Lower leg skin (tissue), 4 donors: ENCODE measurements at regions not wholly inside any gene's neighbourhood (a gene's known extent, or its start where the extent isn't known, plus 50 kb on each side); places are given as distances from the start of the nearest gene placed in this dataset.

ENCODE experiments used
- DNase-seq, 2 donors: peaks; one replicate each; pipeline ENCODE4 v3.0.0-alpha.2; 2019; ENCODE audit warnings: low spot score in 2 of 2
- H3K4me3 ChIP-seq: fragments of 200-600 bp; sonication (generic); 2 replicates; pipeline ENCODE4 v1.5.1; 2017; ENCODE audit warnings: mild to moderate bottlenecking, low read depth; ENCODE audit not compliant: poor library complexity, severe bottlenecking
- CTCF ChIP-seq, 3 donors: fragments of 450-650 bp; IDR thresholded peaks; one replicate each; pipeline ENCODE4 v1.5.1; 2016; ENCODE audit warnings: antibody characterized with exemption in 3 of 3, mild to moderate bottlenecking in 3 of 3, moderate library complexity in 2 of 3
- POLR2A ChIP-seq, 2 donors: fragments of 450-650 bp; IDR thresholded peaks; one replicate each; pipeline ENCODE4 v1.6.1; 2016 to 2017; ENCODE audit warnings: antibody characterized with exemption in 2 of 2, mild to moderate bottlenecking in 1 of 2, moderate library complexity in 1 of 2
- WGBS, 2 donors: methylation state at CpG; one replicate each; pipeline ENCODE4 v1.1.5; 2018; 5-methylcytosine and 5-hydroxymethylcytosine counted together
- intact Hi-C: fragments of 100-400 bp; cut with DNase I; formaldehyde crosslinking; loops from one replicate; pipeline ENCODE4 v1.15.0; 2023; ENCODE audit warnings: low total_unique reads

GRCh38 chr19:29292153-29292552 lies 79.2 kb upstream of the UQCRFS1 start:
- DNase-seq: no peak
- WGBS, 2 donors: 80 to 91% methylated on average over 5 of the region's 5 CpGs
- TF ChIP-seq POLR2A (IDR thresholded peaks at IDR 0.05): no peak
- TF ChIP-seq CTCF (IDR thresholded peaks at IDR 0.05): no peak

GRCh38 chr19:29292562-29292961 lies 79.6 kb upstream of the UQCRFS1 start:
- TF ChIP-seq CTCF (IDR thresholded peaks at IDR 0.05): no peak
- no peak for TF ChIP-seq POLR2A (IDR thresholded peaks at IDR 0.05)
- DNase-seq: peak in 1 of 2 donors; percentile 74
- WGBS, 2 donors: 83 to 86% methylated on average over 5 of the region's 5 CpGs
- no peak overlapping the region for H3K4me3 ChIP-seq
- intact Hi-C loops: no loop called here

More at GRCh38 chr19:29292153-29292552, 79.2 kb upstream of the UQCRFS1 start:
- intact Hi-C loops: no loop called here
- no peak overlapping the region for H3K4me3 ChIP-seq

- TF ChIP-seq CTCF (IDR thresholded peaks at IDR 0.05) (no peak), POLR2A (IDR thresholded peaks at IDR 0.05) (no peak)
- DNase-seq: peak in 1 of 2 donors; percentile 68
- H3K4me3 ChIP-seq: no peak overlapping the region
- intact Hi-C loops: no loop called here
- 67 to 74% methylated on average over 10 to 11 of the region's 11 CpGs for WGBS, 2 donors
Observed at GRCh38 chr19:29293292-29293691, 80.3 kb upstream of the UQCRFS1 start.

GRCh38 chr19:29293736-29294342 lies 80.9 kb upstream of the UQCRFS1 start:
- H3K4me3 ChIP-seq: no peak overlapping the region
- WGBS, 2 donors: 61 to 73% methylated on average over 7 of the region's 7 CpGs
- intact Hi-C loops: no loop called here
- DNase-seq: peak in 1 of 2 donors; percentile 71
- TF ChIP-seq CTCF (IDR thresholded peaks at IDR 0.05) (no peak), POLR2A (IDR thresholded peaks at IDR 0.05) (no peak)

GRCh38 chr19:29294343-29294811 lies 81.4 kb upstream of the UQCRFS1 start:
- intact Hi-C loops: no loop called here
- WGBS, 2 donors: 69 to 74% methylated on average over 3 of the region's 3 CpGs
- no peak for TF ChIP-seq POLR2A (IDR thresholded peaks at IDR 0.05)
- TF ChIP-seq CTCF (IDR thresholded peaks at IDR 0.05): no peak
- DNase-seq: peak in 1 of 2 donors; percentile 25
- H3K4me3 ChIP-seq: no peak overlapping the region

GRCh38 chr19:29295285-29295684 lies 82.3 kb upstream of the UQCRFS1 start:
- 67 to 76% methylated on average over 2 of the region's 2 CpGs for WGBS, 2 donors
- intact Hi-C loops: no loop called here
- H3K4me3 ChIP-seq: no peak overlapping the region
- TF ChIP-seq CTCF (IDR thresholded peaks at IDR 0.05): no peak
- no peak for TF ChIP-seq POLR2A (IDR thresholded peaks at IDR 0.05)
- peak in 1 of 2 donors; percentile 42 for DNase-seq
